Effector CD4-positive, alpha-beta T cell (primary cell): ENCODE measurements at regions not wholly inside any gene's neighbourhood (a gene's known extent, or its start where the extent isn't known, plus 50 kb on each side); places are given as distances from the start of the nearest gene placed in this dataset.
"Not testable (repeated sequence)": the region's sequence is repeated elsewhere in the genome, so short reads cannot be mapped to it uniquely, and the experiment has no call there.

Experiments
- DNase-seq: peaks from one replicate; pipeline ENCODE4 v3.0.0-alpha.2; 2020

GRCh38 chr15:26115229-26115943, 252.3 kb upstream of the ATP10A start:
- no peak for DNase-seq

GRCh38 chr15:26114128-26114527, 251.0 kb upstream of the ATP10A start:
- DNase-seq = not testable (repeated sequence)

GRCh38 chr15:26113296-26113695, 250.2 kb upstream of the ATP10A start:
- no peak for DNase-seq

- DNase-seq = no peak
Measured at GRCh38 chr15:26109203-26109602, 246.1 kb upstream of the ATP10A start.

GRCh38 chr15:26106556-26106955, 243.4 kb upstream of the ATP10A start:
- DNase-seq = no peak

- DNase-seq = no peak
Measured at GRCh38 chr15:26103002-26103404, 239.9 kb upstream of the ATP10A start.

GRCh38 chr15:26102365-26102764, 239.2 kb upstream of the ATP10A start:
- DNase-seq = no peak

GRCh38 chr15:26101443-26101842, 238.3 kb upstream of the ATP10A start:
- DNase-seq = no peak

- DNase-seq = no peak
Measured at GRCh38 chr15:26098801-26099200, 235.7 kb upstream of the ATP10A start.

GRCh38 chr15:26097216-26097615, 234.1 kb upstream of the ATP10A start:
- DNase-seq = no peak

- no peak for DNase-seq
Measured at GRCh38 chr15:26096581-26096980, 233.5 kb upstream of the ATP10A start.

GRCh38 chr15:26095710-26096330, 232.7 kb upstream of the ATP10A start:
- no peak for DNase-seq

- DNase-seq = no peak
Measured at GRCh38 chr15:26091184-26091583, 228.1 kb upstream of the ATP10A start.

- DNase-seq = no peak
Measured at GRCh38 chr15:26087881-26088280, 224.8 kb upstream of the ATP10A start.

GRCh38 chr15:26087395-26087794, 224.3 kb upstream of the ATP10A start:
- no peak for DNase-seq

- DNase-seq = no peak
Measured at GRCh38 chr15:26084771-26085170, 221.6 kb upstream of the ATP10A start.

GRCh38 chr15:26083896-26084295, 220.8 kb upstream of the ATP10A start:
- no peak for DNase-seq

- no peak for DNase-seq
Measured at GRCh38 chr15:26083457-26083856, 220.3 kb upstream of the ATP10A start.

GRCh38 chr15:26082221-26083109, 219.3 kb upstream of the ATP10A start:
- DNase-seq = peak; percentile 92

GRCh38 chr15:26081758-26082220, 218.7 kb upstream of the ATP10A start:
- no peak for DNase-seq

- DNase-seq = no peak
Measured at GRCh38 chr15:26075770-26076169, 212.6 kb upstream of the ATP10A start.

- DNase-seq = no peak
Measured at GRCh38 chr15:26073430-26074333, 210.6 kb upstream of the ATP10A start.
